ENCODE measurements at regions not wholly inside any gene's neighbourhood (a gene's known extent, or its start where the extent isn't known, plus 50 kb on each side); places are given as distances from the start of the nearest gene placed in this dataset.

- H2AFZ ChIP-seq (ENCODE audit: low read depth, low read length), result peak overlapping the region; percentile 6
- no peaks in the 10 kb centered on the region for H3K79me2 ChIP-seq (ENCODE audit: insufficient read depth, low read length)
- no peak for FAIRE-seq
- no peak overlapping the region for H3K9ac ChIP-seq (ENCODE audit: low read length)
- peak; percentile 36 for DNase-seq (ENCODE audit: low read depth)
- Mint-ChIP-seq H3K27me3 (ENCODE audit: low read depth, unreplicated experiment) (no peaks in the 10 kb centered on the region), H3K9me3 (ENCODE audit: unreplicated experiment) (no peaks in the 10 kb centered on the region), H3K27ac (ENCODE audit: unreplicated experiment) (no peak overlapping the region), H3K4me1 (ENCODE audit: low read depth, unreplicated experiment) (peaks cover 5% of the 10 kb centered on the region), H3K4me3 (ENCODE audit: unreplicated experiment) (no peak overlapping the region), H3K36me3 (ENCODE audit: low read depth, unreplicated experiment) (no peaks in the 10 kb centered on the region)
- H3K4me3 ChIP-seq (ENCODE audit: insufficient read depth, low read depth, low read length), result no peak overlapping the region
- no peaks in the 10 kb centered on the region for H3K9me3 ChIP-seq (ENCODE audit: insufficient read depth, low read depth, low read length)
- H4K20me1 ChIP-seq (ENCODE audit: insufficient read depth, low read length), result no peaks in the 10 kb centered on the region
- no peaks in the 10 kb centered on the region for H3K36me3 ChIP-seq (ENCODE audit: insufficient read depth, low read length)
- TF ChIP-seq CTCF (IDR thresholded peaks at IDR 0.05; ENCODE audit: insufficient read depth, low read depth, low read length) (no peak), EZH2 (IDR thresholded peaks at IDR 0.05; ENCODE audit: insufficient read depth, low read length) (no peak)
- no peak overlapping the region for H3K27ac ChIP-seq (ENCODE audit: low read depth, low read length)
- no peaks in the 10 kb centered on the region for H3K27me3 ChIP-seq (ENCODE audit: insufficient read depth, low read length)
- H3K4me2 ChIP-seq (ENCODE audit: low read length), result peak overlapping the region; percentile 17
- H3K4me1 ChIP-seq (ENCODE audit: insufficient read depth, low read length), result no peaks in the 10 kb centered on the region
Observed at GRCh38 chr14:28083389-28083788, 683.2 kb upstream of the FOXG1 start.

GRCh38 chr14:28088125-28088524 is 678.5 kb upstream of the FOXG1 start:
- peaks cover 5% of the 10 kb centered on the region for H3K4me1 Mint-ChIP-seq (ENCODE audit: low read depth, unreplicated experiment)
- no peaks in the 10 kb centered on the region for H3K36me3 Mint-ChIP-seq (ENCODE audit: low read depth, unreplicated experiment)
- Histone ChIP-seq H3K4me2 (ENCODE audit: low read length) (no peak overlapping the region), H3K36me3 (ENCODE audit: insufficient read depth, low read length) (no peaks in the 10 kb centered on the region), H3K27me3 (ENCODE audit: insufficient read depth, low read length) (no peaks in the 10 kb centered on the region), H3K79me2 (ENCODE audit: insufficient read depth, low read length) (no peaks in the 10 kb centered on the region), H3K9ac (ENCODE audit: low read length) (no peak overlapping the region), H3K4me1 (ENCODE audit: insufficient read depth, low read length) (no peaks in the 10 kb centered on the region), H4K20me1 (ENCODE audit: insufficient read depth, low read length) (no peaks in the 10 kb centered on the region), H3K27ac (ENCODE audit: low read depth, low read length) (no peak overlapping the region), H3K4me3 (ENCODE audit: insufficient read depth, low read depth, low read length) (no peak overlapping the region), H2AFZ (ENCODE audit: low read depth, low read length) (no peak overlapping the region), H3K9me3 (ENCODE audit: insufficient read depth, low read depth, low read length) (no peaks in the 10 kb centered on the region)
- H3K9me3 Mint-ChIP-seq (ENCODE audit: unreplicated experiment), result peaks cover 2% of the 10 kb centered on the region
- TF ChIP-seq EZH2 (IDR thresholded peaks at IDR 0.05; ENCODE audit: insufficient read depth, low read length) (no peak), CTCF (IDR thresholded peaks at IDR 0.05; ENCODE audit: insufficient read depth, low read depth, low read length) (no peak)
- no peak for FAIRE-seq
- no peaks in the 10 kb centered on the region for H3K27me3 Mint-ChIP-seq (ENCODE audit: low read depth, unreplicated experiment)
- no peak for DNase-seq (ENCODE audit: low read depth)
- H3K27ac Mint-ChIP-seq (ENCODE audit: unreplicated experiment), result no peak overlapping the region
- no peak overlapping the region for H3K4me3 Mint-ChIP-seq (ENCODE audit: unreplicated experiment)

GRCh38 chr14:28097585-28097984 is 669.0 kb upstream of the FOXG1 start:
- Mint-ChIP-seq H3K4me1 (ENCODE audit: low read depth, unreplicated experiment) (peaks cover 8% of the 10 kb centered on the region), H3K9me3 (ENCODE audit: unreplicated experiment) (no peaks in the 10 kb centered on the region), H3K27me3 (ENCODE audit: low read depth, unreplicated experiment) (no peaks in the 10 kb centered on the region), H3K36me3 (ENCODE audit: low read depth, unreplicated experiment) (no peaks in the 10 kb centered on the region), H3K27ac (ENCODE audit: unreplicated experiment) (no peak overlapping the region), H3K4me3 (ENCODE audit: unreplicated experiment) (no peak overlapping the region)
- DNase-seq (ENCODE audit: low read depth) (no peak), FAIRE-seq (no peak)
- Histone ChIP-seq H3K36me3 (ENCODE audit: insufficient read depth, low read length) (no peaks in the 10 kb centered on the region), H3K27ac (ENCODE audit: low read depth, low read length) (no peak overlapping the region), H3K4me2 (ENCODE audit: low read length) (no peak overlapping the region), H3K79me2 (ENCODE audit: insufficient read depth, low read length) (no peaks in the 10 kb centered on the region), H3K27me3 (ENCODE audit: insufficient read depth, low read length) (no peaks in the 10 kb centered on the region), H4K20me1 (ENCODE audit: insufficient read depth, low read length) (no peaks in the 10 kb centered on the region), H2AFZ (ENCODE audit: low read depth, low read length) (no peak overlapping the region), H3K9ac (ENCODE audit: low read length) (no peak overlapping the region), H3K4me1 (ENCODE audit: insufficient read depth, low read length) (no peaks in the 10 kb centered on the region), H3K9me3 (ENCODE audit: insufficient read depth, low read depth, low read length) (peaks cover 2% of the 10 kb centered on the region), H3K4me3 (ENCODE audit: insufficient read depth, low read depth, low read length) (no peak overlapping the region)
- no peak for TF ChIP-seq EZH2 (IDR thresholded peaks at IDR 0.05; ENCODE audit: insufficient read depth, low read length)
- no peak for TF ChIP-seq CTCF (IDR thresholded peaks at IDR 0.05; ENCODE audit: insufficient read depth, low read depth, low read length)
